Skeletal muscle cell (primary cell): ENCODE measurements at regions not wholly inside any gene's neighbourhood (a gene's known extent, or its start where the extent isn't known, plus 50 kb on each side); places are given as distances from the start of the nearest gene placed in this dataset.

ENCODE experiments used
- DNase-seq: peaks from one replicate; pipeline ENCODE4 v3.0.0-alpha.2; 2010; ENCODE audit warnings: low read depth
- H3K4me3 ChIP-seq: 2 replicates; pipeline ENCODE4 v1.5.1; 2011; ENCODE audit warnings: low read depth, mild to moderate bottlenecking, control low read depth, low read length, moderate library complexity

DNA sequence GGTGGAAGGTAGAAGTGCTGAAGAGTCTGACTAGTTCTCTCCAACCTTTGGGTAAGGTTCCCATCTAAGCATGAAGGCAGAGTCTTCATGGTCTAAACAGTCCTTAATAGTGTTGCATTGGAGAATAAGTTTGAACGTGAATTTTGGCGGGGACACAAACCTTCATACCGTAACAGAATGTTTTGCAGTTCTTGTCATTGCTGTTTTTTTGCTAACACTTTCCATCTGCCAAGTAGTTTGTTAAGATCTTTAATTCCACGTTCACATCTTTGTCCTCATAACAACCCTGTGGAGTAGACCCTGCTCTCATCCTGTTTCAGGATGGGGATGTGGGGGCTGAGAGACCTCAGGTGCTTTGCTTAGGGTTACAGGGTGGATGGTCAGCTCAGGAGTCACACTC lies 936.9 kb upstream of the EEF2KMT start:
- no peak for DNase-seq
- no peak overlapping the region for H3K4me3 ChIP-seq

DNA sequence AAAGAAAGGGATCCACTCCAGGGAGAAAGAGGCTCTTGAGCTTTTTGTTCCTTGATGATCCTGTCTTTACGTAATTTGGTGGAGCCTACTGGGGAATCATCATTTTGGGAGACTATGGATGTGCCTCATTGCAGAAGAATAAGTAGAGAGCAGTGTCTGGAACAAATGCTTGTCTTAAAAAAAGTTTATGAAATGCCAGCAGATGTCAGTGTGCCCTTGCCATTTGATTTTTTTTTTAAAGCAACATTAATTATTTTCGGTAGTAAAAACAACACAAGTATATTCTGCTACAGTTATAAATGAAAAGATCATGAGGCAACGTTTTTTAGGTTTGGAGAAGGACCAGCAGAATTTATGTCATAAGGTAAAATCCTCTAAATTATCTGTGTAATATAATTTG lies 934.8 kb upstream of the EEF2KMT start:
- no peak overlapping the region for H3K4me3 ChIP-seq
- no peak for DNase-seq

DNA sequence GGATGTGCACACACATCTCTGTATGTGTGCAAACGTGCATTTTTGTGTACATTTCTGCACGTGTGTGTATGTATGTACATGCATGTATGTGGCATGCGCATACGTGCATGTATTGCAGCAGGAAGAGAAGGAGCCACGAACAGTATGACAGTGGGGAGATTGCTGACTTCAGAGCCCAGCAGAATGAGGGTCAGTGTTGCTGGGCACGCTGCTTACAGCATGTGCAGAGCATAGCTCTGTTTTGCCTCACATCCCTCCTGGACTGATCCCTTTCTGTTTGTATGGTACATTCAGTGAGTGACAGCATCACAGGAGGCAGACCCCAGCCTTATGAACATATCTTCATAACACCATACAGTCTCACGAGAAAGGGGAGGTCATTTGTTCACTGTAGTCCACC lies 934.0 kb upstream of the EEF2KMT start:
- H3K4me3 ChIP-seq, result no peak overlapping the region
- DNase-seq, result no peak

DNA sequence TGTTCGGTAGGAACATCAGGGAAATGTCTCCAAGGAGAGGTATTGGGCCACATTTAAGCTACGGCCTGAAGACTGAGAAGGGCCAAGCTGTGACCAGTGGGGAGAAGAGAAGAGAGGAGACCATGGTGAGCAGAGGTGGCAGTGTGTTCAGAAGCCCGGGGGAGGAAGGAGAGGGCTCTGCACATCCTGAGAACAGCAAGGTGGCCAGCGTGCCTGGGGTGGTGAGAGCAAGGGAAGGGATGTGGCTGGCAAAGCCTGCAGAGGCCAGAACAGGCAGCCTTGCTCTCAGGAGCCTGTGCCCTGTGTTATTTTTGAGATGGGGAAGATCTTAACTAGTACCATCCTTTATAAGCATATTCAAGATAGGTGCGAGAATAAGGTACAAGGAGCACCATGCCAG lies 933.5 kb upstream of the EEF2KMT start:
- no peak for DNase-seq
- H3K4me3 ChIP-seq, result no peak overlapping the region

DNA sequence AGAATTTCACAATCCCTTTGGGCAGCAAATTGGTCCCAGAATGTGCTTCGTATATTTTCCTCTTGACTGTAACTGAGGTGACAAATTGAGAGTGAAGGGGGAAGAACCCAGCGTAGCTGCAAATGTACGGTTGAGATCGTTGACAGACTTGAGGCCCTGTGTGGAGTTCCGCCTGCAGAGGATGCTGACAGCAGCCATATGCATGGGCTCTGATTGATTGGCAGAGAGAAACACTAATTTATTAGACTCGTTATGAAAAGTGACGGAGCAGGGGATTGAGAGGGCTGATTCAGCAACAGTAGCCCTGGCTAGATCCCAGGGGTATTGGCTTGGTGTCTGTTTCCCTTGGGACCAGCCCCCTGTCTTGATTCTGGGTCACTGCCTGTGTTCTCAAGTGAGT lies 930.1 kb upstream of the EEF2KMT start:
- DNase-seq, result no peak
- no peak overlapping the region for H3K4me3 ChIP-seq

DNA sequence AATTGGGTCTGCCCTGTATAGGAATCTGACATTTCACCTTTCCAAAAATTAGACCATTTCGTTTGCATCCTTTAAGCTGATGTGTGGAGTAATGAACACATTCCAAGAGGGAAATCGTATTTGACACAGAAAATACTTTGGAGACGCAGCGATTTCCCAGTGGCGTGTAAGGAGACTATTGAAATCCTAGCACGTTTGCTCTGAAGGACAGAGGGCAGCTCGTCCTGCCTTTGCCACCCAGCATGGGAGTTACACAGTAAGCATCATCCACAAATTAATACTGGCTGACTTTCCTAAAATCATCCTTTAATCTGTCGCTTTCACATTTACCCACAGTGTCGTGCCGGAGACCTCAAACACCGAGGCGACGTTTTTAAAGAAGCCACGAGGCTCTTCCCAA lies 925.9 kb upstream of the EEF2KMT start:
- no peak for DNase-seq
- no peak overlapping the region for H3K4me3 ChIP-seq

DNA sequence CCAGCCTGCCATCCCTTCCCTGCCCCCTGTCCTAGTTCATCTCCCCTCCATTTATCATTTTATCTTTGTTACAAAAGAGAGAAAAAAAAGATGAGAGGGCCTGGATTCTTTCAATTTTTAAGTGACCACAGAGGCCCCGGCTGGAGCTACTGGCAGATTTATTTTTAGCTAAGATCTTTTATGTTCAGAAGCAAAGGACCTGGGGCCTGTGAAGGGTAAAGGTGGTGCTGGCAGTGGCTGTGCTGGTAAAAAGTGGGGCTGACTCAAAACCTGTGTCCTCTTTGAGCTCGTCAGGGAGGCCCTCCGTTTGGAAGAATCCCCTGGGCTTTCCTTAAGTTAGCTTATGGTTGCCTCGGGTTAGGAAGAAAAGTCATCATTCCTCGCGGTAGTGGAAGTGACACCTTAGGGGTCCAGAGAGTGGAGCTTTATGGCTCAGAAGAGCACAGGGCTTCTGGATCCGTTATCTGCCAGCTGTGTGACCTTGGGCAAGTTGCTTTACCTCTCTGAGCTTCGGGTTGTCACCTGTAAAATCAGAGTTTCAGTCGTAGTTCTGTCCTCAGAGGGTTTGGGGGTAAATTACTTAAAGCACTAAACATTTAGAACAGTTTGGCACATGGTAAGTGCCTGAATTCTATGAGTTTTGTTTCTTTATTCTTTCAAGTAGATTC lies 923.8 kb upstream of the EEF2KMT start:
- no peak for DNase-seq
- no peak overlapping the region for H3K4me3 ChIP-seq

DNA sequence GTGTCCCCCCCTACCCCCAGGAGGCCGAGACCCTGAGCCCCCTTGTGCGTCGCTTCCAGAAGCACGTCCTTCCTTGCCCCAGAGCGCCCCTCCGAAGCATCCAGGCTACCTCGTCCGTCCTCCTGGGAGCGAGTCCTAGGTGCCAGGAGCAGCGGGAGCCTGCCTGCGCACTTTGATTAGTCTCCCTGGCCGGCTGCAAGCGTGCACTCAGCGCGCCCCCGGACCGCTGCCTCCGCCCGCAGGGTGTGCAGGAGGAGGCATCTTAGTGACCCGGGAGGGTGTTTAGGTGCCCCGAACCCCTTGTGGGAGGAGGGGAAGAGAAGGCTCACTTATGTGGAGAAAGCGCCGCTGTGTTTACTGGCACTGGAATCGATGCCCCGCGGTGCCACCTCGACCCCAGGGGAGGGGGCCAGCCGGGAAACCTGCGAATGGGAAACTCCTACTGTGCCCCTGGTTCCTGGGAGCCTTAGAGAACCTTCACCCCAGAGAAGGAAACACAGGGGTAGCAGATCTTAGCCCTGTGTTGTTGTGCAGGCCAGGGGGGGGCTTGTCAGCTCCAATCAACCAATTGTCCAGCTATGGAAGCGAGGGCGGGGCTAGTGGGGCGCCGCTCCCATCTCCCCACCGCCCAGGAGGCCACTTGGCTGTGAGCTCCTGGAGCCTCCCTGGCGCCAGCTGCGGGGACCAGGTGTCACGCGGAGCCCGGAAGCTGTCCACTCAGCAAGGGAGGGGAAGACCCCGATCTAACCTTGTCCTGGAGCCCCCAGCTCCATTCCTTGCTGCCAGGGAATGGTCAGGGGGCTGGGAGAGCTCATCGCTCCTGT lies 922.8 kb upstream of the EEF2KMT start:
- H3K4me3 ChIP-seq, result no peak overlapping the region
- no peak for DNase-seq

DNA sequence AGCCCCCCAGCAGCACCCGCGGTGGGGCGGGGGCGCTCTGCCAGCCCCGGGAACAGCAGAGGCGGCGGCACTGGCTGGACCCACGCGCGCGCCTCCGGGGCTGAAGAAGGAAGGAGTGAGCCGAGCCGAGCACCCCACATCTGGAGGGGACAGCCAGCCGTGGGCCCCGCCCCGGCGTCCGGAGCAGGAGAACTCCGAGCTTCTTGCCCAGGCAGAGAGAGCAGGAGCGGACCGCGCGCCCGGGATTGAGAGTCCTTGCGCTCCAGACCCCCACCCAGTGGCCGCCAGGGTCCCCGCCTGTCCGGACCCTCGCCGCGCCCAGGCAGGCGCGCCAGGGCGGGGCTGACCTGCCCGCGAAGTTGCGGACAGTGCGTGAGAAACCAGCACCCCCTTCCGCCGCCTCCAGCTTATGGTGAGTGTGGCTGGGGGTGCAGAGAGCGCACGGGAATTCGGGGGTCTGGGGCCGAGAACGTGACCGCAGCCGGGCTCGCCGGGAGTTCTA lies 921.9 kb upstream of the EEF2KMT start:
- no peak overlapping the region for H3K4me3 ChIP-seq
- DNase-seq, result no peak

DNA sequence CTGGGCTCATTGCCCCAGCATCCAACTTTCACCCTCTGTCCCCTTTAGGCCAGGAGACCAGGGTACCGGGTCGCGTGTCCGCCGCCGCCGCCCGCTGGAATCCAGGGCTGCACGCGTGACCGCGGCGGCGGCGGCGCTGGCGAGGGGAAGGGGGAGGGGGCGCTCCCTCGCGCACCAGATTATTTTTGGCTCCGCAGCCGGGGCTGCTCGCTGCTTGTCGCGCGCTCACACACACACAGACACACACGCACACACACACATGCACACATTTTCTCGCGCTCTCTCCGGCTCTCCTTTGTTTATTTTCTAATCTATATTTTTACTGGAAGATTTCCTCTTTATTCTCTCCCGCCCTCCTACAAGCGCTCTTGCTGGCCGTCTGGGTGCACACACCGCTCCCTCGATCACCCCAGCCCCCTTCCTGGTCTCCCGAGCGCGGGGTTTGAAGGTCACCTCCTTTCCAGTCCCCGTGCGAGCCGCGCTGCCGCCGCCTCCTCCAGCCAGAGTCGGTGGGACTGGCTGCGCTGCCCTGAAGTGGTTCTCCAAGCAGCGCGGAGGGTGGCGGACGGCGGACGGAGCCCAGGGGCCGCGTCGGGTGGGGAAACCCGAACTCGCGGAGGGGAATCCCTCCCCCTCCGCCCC lies 921.4 kb upstream of the EEF2KMT start:
- no peak overlapping the region for H3K4me3 ChIP-seq
- DNase-seq, result no peak

DNA sequence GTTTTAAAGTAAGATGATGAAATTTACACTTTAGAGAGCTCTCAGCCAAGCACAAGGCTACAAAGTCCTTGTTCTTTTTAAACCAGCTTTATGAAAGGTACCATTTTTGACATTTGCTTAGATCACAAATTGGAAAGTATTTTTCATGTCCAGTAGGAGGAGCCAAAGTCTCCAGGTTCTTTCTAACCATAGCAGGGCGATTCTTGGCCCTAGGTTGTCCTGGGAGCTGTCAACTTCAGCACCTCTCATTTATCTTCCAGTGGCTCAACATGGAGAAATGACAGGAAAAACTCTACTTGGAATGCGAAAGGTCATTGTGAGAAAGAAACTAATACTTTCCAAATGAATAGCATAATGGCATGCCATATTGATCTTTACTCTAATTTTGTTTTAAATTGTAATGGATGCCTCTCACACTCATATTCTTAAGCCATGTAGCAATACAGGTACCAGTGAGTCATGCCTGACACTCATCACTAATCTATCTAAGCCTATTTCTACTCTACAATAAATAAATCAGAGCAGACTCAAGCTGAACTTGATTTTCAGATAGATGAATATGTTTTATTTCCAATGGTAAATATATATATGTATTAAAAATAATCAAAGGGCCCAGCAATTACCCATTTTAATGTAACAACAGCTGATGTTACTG lies 919.1 kb upstream of the EEF2KMT start:
- no peak for DNase-seq
- H3K4me3 ChIP-seq, result no peak overlapping the region

- no peak overlapping the region for H3K4me3 ChIP-seq
Observed at GRCh38 chr16:6012716-6013115, 915.1 kb upstream of the EEF2KMT start.

GRCh38 chr16:6009151-6009550 lies 911.6 kb upstream of the EEF2KMT start:
- no peak for DNase-seq
- H3K4me3 ChIP-seq, result no peak overlapping the region

More at GRCh38 chr16:6012716-6013115, 915.1 kb upstream of the EEF2KMT start:
- no peak for DNase-seq

DNA sequence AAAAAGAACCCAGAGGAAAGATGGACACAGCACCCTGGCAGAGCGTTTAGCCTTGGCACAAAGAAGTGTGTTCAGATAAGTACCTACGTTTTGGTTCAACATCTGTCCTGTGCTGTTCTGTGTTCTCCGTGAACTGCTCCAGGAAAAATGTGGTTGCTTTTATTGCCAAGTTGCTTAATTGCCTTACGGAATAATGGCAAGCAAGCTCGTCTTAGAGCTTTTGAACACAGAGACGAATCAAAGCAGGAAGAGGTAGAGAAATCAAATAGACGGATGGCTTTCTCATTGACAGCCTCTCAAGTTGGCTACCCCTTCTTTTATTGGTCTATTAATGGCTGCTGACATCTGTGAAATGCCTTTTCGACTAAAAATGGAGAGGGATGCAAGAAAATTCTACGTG lies 911.1 kb upstream of the EEF2KMT start:
- no peak overlapping the region for H3K4me3 ChIP-seq
- no peak for DNase-seq

GRCh38 chr16:5993356-5993755 lies 895.8 kb upstream of the EEF2KMT start:
- DNase-seq, result no peak
- H3K4me3 ChIP-seq, result no peak overlapping the region

DNA sequence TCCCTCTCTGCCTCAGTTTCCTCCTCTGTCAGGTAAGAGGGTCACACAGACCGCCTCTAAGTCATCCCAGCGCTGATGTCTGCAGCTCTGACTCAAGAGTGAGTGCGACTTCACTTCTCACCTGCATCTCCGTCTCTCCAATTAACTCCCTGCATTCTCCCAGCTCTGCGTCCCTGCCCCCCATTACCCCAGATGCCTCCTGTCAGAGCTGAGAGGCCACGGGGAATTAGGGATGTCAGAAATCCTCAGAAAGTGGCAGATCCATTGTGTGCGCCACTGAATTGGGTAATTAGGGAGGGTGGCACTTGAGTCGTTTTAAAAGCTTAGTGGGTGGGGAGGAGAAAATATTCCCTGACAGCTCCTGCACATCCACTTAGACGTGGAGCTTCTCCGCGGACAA lies 885.4 kb upstream of the EEF2KMT start:
- H3K4me3 ChIP-seq, result no peak overlapping the region
- no peak for DNase-seq

- DNase-seq, result no peak
- no peak overlapping the region for H3K4me3 ChIP-seq
Observed at GRCh38 chr16:5979905-5980550, 882.4 kb upstream of the EEF2KMT start.

- DNase-seq, result no peak
- no peak overlapping the region for H3K4me3 ChIP-seq
Observed at GRCh38 chr16:5977329-5977728, 879.7 kb upstream of the EEF2KMT start.

DNA sequence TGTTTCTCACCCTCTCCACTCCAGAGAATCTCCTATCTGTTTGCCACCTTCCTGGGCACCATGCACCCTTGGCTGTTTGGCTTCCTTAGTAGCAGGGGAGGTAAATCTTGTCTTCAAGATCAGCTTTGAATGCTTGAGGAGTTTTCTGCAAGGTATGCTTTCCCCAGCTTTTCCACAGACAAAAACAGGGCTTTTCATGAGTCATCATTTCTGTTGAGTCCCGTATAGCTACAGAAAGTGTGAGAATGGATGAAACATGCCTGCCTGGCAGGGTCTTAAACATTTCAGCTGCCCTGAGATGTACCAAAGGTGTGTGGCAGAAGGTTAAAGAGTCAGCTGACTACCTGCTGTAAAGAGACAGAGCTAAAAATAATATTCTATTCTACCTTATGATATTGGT lies 875.2 kb upstream of the EEF2KMT start:
- no peak for DNase-seq
- no peak overlapping the region for H3K4me3 ChIP-seq

DNA sequence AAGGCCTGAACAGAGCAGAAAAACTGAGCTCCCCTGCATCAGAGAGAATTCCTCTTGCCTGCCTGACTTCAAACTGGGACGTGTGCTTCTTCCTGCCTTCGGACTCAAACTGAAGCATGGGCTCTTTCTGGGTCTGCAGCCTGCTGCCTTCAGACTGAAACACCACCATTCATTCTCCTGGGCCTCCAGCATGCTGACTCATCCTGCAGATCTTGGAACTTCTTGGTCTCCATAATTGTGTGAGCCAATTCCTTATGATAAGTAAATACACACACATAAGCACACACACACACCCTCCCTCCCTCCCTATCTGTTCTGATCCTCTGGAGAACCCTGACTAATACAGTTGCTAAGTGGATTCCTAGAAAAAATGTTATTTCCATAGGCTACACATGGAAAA lies 874.3 kb upstream of the EEF2KMT start:
- no peak overlapping the region for H3K4me3 ChIP-seq
- DNase-seq, result no peak
